ENCODE measurements at regions not wholly inside any gene's neighbourhood (a gene's known extent, or its start where the extent isn't known, plus 50 kb on each side); places are given as distances from the start of the nearest gene placed in this dataset.

DNA sequence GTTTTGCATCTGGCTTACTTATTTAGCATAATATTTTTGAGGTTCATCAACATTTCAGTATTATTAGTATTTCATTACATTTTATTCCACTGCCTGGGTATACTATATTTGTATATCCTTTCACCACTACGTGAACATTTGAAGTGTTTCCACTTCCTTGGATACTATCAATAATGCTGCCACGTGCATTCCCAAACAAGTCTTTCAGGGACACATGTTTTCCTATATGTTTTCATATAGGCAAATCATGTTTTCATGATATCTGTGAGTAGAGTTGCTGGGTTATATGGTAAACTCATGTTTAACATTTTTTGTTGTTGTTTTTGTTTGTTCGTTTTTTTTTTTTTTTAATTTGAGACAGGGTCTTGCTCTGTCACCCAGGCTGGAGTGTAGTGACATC lies 380.1 kb downstream of the OMA1 start (continued):
- TF ChIP-seq, protein P1, sequence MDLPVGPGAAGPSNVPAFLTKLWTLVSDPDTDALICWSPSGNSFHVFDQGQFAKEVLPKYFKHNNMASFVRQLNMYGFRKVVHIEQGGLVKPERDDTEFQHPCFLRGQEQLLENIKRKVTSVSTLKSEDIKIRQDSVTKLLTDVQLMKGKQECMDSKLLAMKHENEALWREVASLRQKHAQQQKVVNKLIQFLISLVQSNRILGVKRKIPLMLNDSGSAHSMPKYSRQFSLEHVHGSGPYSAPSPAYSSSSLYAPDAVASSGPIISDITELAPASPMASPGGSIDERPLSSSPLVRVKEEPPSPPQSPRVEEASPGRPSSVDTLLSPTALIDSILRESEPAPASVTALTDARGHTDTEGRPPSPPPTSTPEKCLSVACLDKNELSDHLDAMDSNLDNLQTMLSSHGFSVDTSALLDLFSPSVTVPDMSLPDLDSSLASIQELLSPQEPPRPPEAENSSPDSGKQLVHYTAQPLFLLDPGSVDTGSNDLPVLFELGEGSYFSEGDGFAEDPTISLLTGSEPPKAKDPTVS (IDR thresholded peaks at IDR 0.05; ENCODE audit: low read depth, low read length): no peak
- TF ChIP-seq EZH2 (IDR thresholded peaks at IDR 0.05; ENCODE audit: borderline replicate concordance, control insufficient read depth, low read depth, low read length) (no peak), DPF2 (IDR thresholded peaks at IDR 0.05) (no peak), SPI1 (IDR thresholded peaks at IDR 0.05; ENCODE audit: borderline replicate concordance, insufficient read depth, low read depth, low read length) (no peak), IKZF1 (conservative IDR thresholded peaks at IDR 0.05) (no peak), TBL1XR1 (IDR thresholded peaks at IDR 0.05; ENCODE audit: low read depth, low read length) (no peak), ZNF622 (IDR thresholded peaks at IDR 0.05) (no peak), SUZ12 (IDR thresholded peaks at IDR 0.05; ENCODE audit: unreplicated experiment) (no peak), SUPT20H (IDR thresholded peaks at IDR 0.05; ENCODE audit: borderline replicate concordance, control insufficient read depth, low read depth, low read length) (no peak)
- TF ChIP-seq, protein P2, sequence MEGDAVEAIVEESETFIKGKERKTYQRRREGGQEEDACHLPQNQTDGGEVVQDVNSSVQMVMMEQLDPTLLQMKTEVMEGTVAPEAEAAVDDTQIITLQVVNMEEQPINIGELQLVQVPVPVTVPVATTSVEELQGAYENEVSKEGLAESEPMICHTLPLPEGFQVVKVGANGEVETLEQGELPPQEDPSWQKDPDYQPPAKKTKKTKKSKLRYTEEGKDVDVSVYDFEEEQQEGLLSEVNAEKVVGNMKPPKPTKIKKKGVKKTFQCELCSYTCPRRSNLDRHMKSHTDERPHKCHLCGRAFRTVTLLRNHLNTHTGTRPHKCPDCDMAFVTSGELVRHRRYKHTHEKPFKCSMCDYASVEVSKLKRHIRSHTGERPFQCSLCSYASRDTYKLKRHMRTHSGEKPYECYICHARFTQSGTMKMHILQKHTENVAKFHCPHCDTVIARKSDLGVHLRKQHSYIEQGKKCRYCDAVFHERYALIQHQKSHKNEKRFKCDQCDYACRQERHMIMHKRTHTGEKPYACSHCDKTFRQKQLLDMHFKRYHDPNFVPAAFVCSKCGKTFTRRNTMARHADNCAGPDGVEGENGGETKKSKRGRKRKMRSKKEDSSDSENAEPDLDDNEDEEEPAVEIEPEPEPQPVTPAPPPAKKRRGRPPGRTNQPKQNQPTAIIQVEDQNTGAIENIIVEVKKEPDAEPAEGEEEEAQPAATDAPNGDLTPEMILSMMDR (IDR thresholded peaks at IDR 0.05 in 2 of 3, conservative IDR thresholded peaks at IDR 0.05 in 1 of 3; ENCODE audit: control insufficient read depth in 2 of 3, extremely low read depth in 1 of 3, insufficient read depth in 1 of 3, low read depth in 3 of 3, low read length in 3 of 3): no peak

Data from GM12878 (cell line).